ENCODE measurements at regions not wholly inside any gene's neighbourhood (a gene's known extent, or its start where the extent isn't known, plus 50 kb on each side); places are given as distances from the start of the nearest gene placed in this dataset.

GRCh38 chr15:66896611-66897010 is 168.8 kb upstream of the SMAD3 start:
- TF ChIP-seq CTCF (IDR thresholded peaks at IDR 0.05; ENCODE audit: control insufficient read depth, insufficient read depth, low read depth, low read length, missing control alignments) = no peak
- no peak overlapping the region for H3K4me3 ChIP-seq (ENCODE audit: control insufficient read depth, low read depth, low read length)
- DNase-seq (ENCODE audit: low read depth) = no peak

GRCh38 chr15:66897416-66897815 is 168.0 kb upstream of the SMAD3 start:
- DNase-seq (ENCODE audit: low read depth) = no peak
- H3K4me3 ChIP-seq (ENCODE audit: control insufficient read depth, low read depth, low read length) = no peak overlapping the region
- TF ChIP-seq CTCF (IDR thresholded peaks at IDR 0.05; ENCODE audit: control insufficient read depth, insufficient read depth, low read depth, low read length, missing control alignments) = no peak

GRCh38 chr15:66897971-66898370 is 167.4 kb upstream of the SMAD3 start:
- no peak for DNase-seq (ENCODE audit: low read depth)

GRCh38 chr15:66898656-66899386 is 166.6 kb upstream of the SMAD3 start:
- no peak for DNase-seq (ENCODE audit: low read depth)
- H3K4me3 ChIP-seq (ENCODE audit: control insufficient read depth, low read depth, low read length) = no peak overlapping the region
- TF ChIP-seq CTCF (IDR thresholded peaks at IDR 0.05; ENCODE audit: control insufficient read depth, insufficient read depth, low read depth, low read length, missing control alignments) = no peak

More at GRCh38 chr15:66897971-66898370, 167.4 kb upstream of the SMAD3 start:
- no peak overlapping the region for H3K4me3 ChIP-seq (ENCODE audit: control insufficient read depth, low read depth, low read length)
- no peak for TF ChIP-seq CTCF (IDR thresholded peaks at IDR 0.05; ENCODE audit: control insufficient read depth, insufficient read depth, low read depth, low read length, missing control alignments)

GRCh38 chr15:66899555-66900350 is 165.6 kb upstream of the SMAD3 start:
- H3K4me3 ChIP-seq (ENCODE audit: control insufficient read depth, low read depth, low read length) = no peak overlapping the region
- no peak for DNase-seq (ENCODE audit: low read depth)
- TF ChIP-seq CTCF (IDR thresholded peaks at IDR 0.05; ENCODE audit: control insufficient read depth, insufficient read depth, low read depth, low read length, missing control alignments) = no peak

GRCh38 chr15:66900586-66901310 is 164.7 kb upstream of the SMAD3 start:
- no peak for DNase-seq (ENCODE audit: low read depth)
- TF ChIP-seq CTCF (IDR thresholded peaks at IDR 0.05; ENCODE audit: control insufficient read depth, insufficient read depth, low read depth, low read length, missing control alignments) = no peak
- H3K4me3 ChIP-seq (ENCODE audit: control insufficient read depth, low read depth, low read length) = no peak overlapping the region
